Left ventricle myocardium inferior (tissue), 1 donor: ENCODE measurements at regions not wholly inside any gene's neighbourhood (a gene's known extent, or its start where the extent isn't known, plus 50 kb on each side); places are given as distances from the start of the nearest gene placed in this dataset.

Source experiments
- DNase-seq: peaks from one replicate; pipeline ENCODE4 v3.0.0-alpha.2; 2020
- H3K27ac ChIP-seq: fragments of 200-600 bp; replicated peaks from 2 replicates; pipeline ENCODE4 v1.8.0; 2021
- H3K27me3 ChIP-seq: fragments of 200-600 bp; 2 replicates; pipeline ENCODE4 v1.8.0; 2021; ENCODE audit warnings: low read depth
- H3K36me3 ChIP-seq: fragments of 200-600 bp; 2 replicates; pipeline ENCODE4 v1.8.0; 2021
- H3K4me1 ChIP-seq: fragments of 200-600 bp; 2 replicates; pipeline ENCODE4 v1.8.0; 2021
- H3K4me3 ChIP-seq: fragments of 200-600 bp; 2 replicates; pipeline ENCODE4 v1.8.0; 2021; ENCODE audit warnings: mild to moderate bottlenecking, moderate library complexity
- H3K9me3 ChIP-seq: fragments of 200-600 bp; replicated peaks from 2 replicates; pipeline ENCODE4 v1.8.0; 2021
- CTCF ChIP-seq: fragments of 200-600 bp; IDR thresholded peaks from 2 replicates; pipeline ENCODE4 v1.8.0; 2021; ENCODE audit warnings: antibody characterized with exemption, mild to moderate bottlenecking, borderline replicate concordance
- intact Hi-C: fragments of 100-400 bp; cut with micrococcal nuclease; formaldehyde crosslinking; loops from one replicate; pipeline ENCODE4 v1.11.0; 2022
- donor health status: DM: no; HTN: yes; CAD: no; lungs with severe emphysema.

GRCh38 chr2:62564380-62565137 is 58.6 kb upstream of the TMEM17 start:
- Histone ChIP-seq H3K9me3 (no peaks in the 10 kb centered on the region), H3K36me3 (no peaks in the 10 kb centered on the region), H3K27me3 (no peaks in the 10 kb centered on the region), H3K27ac (no peak overlapping the region), H3K4me3 (no peak overlapping the region), H3K4me1 (peaks cover 5% of the 10 kb centered on the region)
- intact Hi-C loops: no loop called here
- no peak for DNase-seq
- no peak for TF ChIP-seq CTCF

GRCh38 chr2:62561586-62561985 is 55.6 kb upstream of the TMEM17 start:
- Histone ChIP-seq H3K4me3 (no peak overlapping the region), H3K27me3 (no peaks in the 10 kb centered on the region), H3K36me3 (no peaks in the 10 kb centered on the region), H3K9me3 (no peaks in the 10 kb centered on the region), H3K4me1 (no peaks in the 10 kb centered on the region), H3K27ac (no peak overlapping the region)
- DNase-seq: no peak
- no peak for TF ChIP-seq CTCF
- intact Hi-C loops: no loop called here

GRCh38 chr2:62559582-62559981 is 53.6 kb upstream of the TMEM17 start:
- Histone ChIP-seq H3K4me1 (no peaks in the 10 kb centered on the region), H3K36me3 (no peaks in the 10 kb centered on the region), H3K4me3 (no peak overlapping the region), H3K9me3 (no peaks in the 10 kb centered on the region), H3K27ac (no peak overlapping the region), H3K27me3 (no peaks in the 10 kb centered on the region)
- no peak for TF ChIP-seq CTCF
- DNase-seq: no peak
- intact Hi-C loops: no loop called here

GRCh38 chr2:62558743-62559142 is 52.7 kb upstream of the TMEM17 start:
- H3K4me1 ChIP-seq: no peaks in the 10 kb centered on the region
- no peak overlapping the region for H3K27ac ChIP-seq
- H3K9me3 ChIP-seq: no peaks in the 10 kb centered on the region
- DNase-seq: no peak
- intact Hi-C loops: no loop called here
- no peak for TF ChIP-seq CTCF
- H3K27me3 ChIP-seq: no peaks in the 10 kb centered on the region
- H3K36me3 ChIP-seq: no peaks in the 10 kb centered on the region
- H3K4me3 ChIP-seq: no peak overlapping the region

- Histone ChIP-seq H3K4me1 (no peaks in the 10 kb centered on the region), H3K36me3 (no peaks in the 10 kb centered on the region), H3K27ac (no peak overlapping the region), H3K27me3 (no peaks in the 10 kb centered on the region), H3K4me3 (no peak overlapping the region), H3K9me3 (no peaks in the 10 kb centered on the region)
- no peak for DNase-seq
- intact Hi-C loops: no loop called here
- no peak for TF ChIP-seq CTCF
These were observed 50.1 kb upstream of the TMEM17 start for GRCh38 chr2:62556086-62556485.
